ENCODE measurements at regions not wholly inside any gene's neighbourhood (a gene's known extent, or its start where the extent isn't known, plus 50 kb on each side); places are given as distances from the start of the nearest gene placed in this dataset.
"Not testable (repeated sequence)": the region's sequence is repeated elsewhere in the genome, so short reads cannot be mapped to it uniquely, and the experiment has no call there.

DNA sequence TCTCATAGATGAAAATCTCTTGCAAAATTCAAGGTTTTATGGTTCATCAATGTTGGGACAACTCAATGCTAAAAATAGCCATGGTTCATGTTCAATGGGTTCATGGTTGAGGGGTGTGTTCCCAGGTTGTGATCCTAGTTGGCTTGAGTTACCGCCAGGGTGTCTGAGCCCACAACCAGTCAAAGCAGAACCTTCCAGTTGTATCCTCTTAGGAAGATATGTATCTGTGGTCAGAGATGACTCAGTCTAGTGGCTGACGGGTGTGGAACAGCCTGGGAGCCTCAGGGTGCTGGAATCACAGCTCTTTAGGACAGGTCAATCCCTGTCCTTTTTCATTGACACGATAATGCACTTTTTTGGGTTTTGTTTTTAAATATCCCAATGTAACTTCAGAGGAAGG, 192.3 kb upstream of the NR3C2 start:
- DNase-seq: no peak

DNA sequence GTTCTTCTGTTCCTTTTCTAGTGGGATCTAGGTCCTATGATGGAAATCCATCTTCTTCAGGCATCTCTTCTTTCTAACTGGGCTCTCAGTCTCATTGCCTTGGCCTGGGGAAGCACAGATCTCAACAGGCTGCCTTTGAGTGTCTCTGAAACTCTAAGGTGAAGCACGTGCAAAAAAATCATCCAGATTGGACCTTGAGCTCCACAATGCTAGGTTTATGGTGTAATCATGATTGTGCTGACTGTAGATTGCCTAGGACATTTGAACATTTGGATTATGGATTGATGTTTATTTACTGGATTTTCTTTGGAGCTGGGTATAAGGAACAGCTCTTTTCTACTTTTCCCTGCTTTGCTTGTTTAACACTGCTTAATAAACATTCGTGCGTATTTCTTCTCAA, 191.5 kb upstream of the NR3C2 start:
- no peak for DNase-seq

DNA sequence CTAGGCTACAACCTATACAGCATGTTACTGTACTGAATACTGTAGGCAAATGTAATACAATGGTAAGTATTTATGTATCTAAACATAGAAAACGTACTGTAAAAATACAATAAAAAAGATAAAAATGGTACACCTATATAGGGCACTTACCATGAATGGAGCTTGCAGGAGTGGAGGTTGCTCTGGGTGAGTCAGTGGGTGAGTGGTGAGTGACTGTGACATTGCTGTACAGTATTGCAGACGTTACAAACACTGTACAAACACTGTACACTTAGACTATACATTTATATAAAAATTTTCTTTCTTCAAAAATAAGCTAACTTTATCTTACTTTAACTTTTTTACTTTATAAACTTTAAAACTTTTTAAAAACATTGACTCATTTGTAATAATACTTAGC, 190.3 kb upstream of the NR3C2 start:
- no peak for DNase-seq

DNA sequence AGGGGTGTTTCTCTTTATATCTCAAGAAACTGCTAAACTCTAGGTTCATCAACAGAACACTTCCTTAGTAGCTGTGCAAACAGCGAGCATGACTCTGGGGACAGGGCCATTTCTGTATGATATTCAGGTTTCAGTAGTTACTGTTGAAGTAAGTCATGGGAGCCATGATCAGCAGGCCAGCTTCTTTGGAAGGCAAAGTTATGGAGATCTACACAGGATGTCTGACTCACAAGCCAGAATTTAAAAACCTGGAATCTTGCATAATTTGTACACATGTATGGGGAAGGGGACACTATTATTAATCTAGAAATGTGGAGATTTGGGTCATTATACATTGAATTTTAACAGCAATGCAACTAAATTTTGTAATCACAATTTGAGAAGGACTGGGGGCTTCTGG, 187.8 kb upstream of the NR3C2 start:
- DNase-seq: no peak

DNA sequence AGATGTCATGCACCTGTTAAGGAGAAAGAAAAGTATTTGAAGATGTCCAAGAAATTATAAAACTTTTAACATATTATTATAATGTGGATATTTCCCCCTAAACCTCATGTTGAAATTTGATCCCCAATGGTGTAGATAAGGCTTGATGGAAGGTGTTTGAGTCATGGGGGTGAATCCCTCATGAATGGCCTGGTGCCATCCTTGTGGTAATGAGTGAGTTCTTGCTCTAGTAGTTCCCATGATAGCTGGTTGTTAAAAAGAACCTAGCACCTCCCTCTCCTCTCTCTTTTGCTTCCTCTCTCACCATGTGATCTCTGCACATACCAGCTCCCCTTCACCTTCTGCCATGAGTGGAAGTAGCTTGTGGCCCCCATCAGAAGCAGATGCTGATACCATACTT, 176.6 kb upstream of the NR3C2 start:
- DNase-seq: no peak

DNA sequence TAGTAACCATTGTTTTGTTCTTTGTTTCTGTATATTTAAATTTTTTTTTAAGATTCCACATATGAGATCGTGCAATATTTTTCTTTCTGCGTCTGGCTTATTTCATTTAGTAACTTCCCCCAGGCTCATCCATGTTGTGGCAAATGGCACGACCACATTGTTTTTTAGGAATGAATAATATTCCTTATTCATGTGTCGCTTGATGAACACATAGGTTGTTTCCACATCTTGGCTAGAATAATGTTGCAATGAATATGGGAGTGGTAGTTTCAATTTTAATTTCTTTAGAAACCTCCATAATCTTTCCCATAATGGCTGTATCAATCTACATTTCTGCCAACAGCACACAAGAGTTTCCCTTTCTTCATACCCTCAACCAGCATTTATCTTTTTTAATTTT, 166.8 kb upstream of the NR3C2 start:
- no peak for DNase-seq

DNA sequence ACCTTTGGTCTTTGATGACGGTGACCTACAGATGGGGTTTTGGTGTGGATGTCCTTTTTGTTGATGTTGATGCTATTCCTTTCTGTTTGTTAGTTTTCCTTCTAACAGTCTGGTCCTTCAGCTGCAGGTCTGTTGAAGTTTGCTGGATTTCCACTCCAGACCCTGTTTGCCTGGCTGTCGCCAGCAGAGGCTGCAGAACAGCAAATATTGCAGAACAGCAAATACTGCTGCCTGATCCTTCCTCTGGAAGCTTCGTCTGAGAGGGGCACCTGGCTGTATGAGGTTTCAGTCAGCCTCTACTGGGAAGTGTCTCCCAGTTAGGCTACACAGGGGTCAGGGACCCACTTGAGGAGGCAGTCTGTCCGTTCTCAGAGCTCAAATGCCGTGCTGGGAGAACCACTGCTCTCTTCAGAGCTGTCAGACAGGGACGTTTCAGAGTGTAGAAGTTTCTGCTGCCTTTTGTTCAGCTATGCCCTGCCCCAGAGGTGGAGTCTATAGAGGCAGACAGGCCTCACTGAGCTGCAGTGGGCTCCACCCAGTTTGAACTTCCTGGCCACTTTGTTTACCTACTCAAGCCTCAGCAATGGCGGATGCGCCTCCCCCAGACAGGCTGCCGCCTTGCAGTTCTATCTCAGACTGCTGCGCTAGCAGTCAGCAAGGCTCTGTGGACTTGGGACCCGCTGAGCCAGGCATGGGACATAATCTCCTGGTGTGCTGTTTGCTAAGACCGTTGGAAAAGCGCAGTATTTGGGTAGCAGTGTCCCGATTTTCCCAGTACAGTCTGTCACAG, 156.4 kb upstream of the NR3C2 start:
- not testable (repeated sequence) for DNase-seq

DNA sequence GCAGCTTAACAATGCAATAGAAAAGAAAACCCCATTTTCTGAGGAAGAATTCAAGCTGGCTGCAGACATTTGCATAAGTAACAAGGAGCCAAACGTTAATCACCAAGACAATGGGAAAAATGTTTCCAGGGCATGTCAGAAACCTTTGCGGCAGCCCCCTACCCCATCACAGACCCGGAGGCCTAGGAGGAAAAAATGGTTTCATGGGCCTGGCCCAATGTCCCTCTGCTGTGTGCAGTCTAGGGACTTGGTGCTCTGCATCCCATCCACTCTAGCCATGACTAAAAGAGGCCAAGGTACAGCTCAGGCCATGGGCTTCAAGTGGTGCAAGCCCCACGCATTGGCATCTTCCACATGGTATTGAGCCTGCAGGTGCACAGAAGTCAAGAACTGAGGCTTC, 147.0 kb upstream of the NR3C2 start:
- no peak for DNase-seq

DNA sequence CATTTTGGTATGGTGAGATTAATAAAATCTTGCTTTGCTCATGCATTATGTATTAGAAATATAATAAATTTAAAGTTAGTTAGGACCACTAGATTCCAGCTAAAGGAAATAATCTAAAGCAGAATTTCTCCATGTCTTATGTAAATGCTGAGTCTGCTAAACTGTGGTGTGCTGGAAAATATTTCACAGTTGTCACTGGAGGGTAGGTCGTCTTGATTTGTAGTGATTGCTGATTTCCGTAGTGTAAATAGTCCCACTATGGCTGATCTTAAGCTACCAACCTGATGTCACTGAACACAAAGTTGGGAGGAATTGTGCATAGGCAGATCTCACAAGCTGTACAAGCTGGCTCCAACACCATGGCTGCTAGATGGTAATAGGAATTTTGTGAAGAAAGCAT, 133.4 kb upstream of the NR3C2 start:
- DNase-seq: no peak

DNA sequence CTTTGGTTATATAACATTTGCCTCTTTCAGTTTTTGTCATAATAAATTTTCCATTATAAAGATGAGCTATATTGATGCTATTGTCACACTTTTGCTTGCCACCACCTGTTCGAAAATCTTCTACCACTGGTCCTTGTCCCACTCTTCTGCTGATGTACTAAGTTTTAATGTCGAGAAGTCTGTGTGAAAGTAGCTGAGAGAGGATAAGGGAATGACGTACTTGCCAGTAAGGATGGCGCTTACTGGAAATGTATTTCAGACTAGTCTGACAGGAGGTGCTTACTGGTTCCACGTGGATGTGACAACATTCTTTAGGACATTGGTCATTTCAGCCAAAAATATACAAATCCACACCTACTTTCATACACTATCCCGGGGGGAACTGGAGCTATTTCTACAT, 132.7 kb upstream of the NR3C2 start:
- DNase-seq: no peak

DNA sequence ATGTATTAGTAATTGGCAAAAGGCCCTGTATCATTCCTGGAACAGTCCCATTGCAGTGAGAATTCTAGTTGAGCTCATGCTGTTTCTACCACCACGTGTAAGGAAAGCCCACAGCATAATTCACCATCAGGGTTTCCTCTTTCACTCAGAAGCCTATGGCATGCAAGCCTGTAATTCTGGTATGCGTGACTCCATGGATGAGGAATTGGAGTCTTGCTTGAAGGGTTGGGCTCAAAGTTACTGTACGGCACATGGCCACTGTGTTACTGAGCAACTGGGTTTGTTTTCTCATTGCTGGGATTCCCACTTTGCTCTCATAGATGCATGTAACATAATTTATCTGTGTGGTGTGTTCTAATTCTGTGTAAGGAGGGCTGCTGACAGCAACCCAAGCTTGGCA, 132.3 kb upstream of the NR3C2 start:
- no peak for DNase-seq

DNA sequence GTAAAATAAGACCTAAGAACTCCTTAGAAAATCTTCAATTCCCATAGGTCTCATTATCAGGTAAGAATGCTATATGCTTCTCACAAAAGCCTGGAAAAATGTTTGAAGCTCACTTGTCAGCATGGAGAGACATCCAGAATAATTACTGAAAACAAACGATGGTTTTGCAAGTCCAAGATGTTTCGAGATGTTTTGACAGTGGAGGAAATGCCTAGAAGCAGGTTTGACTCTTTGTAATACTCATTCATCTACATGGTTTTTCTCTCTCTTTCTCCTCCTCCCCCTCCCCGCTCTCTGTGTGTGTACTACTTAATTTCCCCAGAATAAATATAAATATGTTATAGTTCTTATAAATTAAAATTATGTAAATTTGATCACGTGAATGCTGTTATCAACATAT, 131.9 kb upstream of the NR3C2 start:
- DNase-seq: no peak

DNA sequence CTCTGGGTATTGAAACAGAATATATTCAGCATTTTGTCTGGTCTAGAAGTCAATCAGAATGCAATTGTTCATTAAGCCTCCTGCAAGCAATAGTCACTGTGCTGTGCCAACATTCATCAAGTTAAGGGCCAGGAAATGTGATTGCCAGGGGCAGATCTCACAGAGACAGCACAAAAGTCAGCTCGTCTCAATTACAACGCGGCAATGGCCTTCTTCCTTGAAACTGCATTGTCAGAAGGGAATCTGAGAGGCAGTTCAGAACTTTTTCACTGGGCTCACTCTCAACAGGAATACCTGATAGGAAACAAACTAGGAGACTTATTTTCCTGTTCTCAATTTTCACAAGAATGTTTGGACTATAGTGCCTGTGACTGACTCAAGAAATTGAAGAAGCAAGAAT, 131.1 kb upstream of the NR3C2 start:
- DNase-seq: no peak

DNA sequence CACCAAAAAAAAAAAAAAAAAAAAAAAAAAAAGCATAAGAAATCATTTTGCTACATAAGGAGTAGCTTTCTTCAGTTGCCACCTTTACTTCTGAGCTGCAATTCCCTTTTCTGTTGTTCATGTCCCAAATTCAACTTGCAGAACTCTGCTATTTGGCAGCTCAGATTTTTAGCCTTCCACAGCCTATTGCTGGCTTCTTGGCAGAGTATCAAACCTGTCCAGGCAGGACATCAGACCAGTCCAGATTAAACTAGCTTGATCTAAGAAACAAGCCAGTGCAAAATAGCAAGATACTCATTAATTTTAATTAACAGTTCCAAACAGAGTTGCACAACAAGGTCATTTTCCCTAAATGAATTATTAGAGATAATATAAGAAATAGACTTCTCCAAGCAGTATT, 123.6 kb upstream of the NR3C2 start:
- DNase-seq: no peak

DNA sequence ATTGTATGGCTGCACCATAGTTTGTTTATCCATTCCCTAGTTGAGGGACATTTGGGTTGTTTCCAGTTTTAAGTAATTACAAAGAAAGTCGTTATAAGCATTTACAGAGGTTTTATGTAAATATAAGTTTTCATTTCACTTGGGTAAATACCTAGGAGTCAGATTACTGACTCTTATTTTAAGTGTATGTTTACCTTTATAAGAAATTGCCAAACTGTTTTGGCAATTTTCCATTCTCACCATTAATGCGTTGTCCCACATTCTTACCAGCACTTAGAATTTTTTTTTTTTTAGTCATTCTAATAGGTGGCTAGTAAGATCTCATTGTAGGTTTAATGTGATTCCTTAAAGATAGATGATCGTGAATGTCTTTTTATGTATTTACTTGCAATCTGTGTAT, 121.5 kb upstream of the NR3C2 start:
- DNase-seq: no peak

DNA sequence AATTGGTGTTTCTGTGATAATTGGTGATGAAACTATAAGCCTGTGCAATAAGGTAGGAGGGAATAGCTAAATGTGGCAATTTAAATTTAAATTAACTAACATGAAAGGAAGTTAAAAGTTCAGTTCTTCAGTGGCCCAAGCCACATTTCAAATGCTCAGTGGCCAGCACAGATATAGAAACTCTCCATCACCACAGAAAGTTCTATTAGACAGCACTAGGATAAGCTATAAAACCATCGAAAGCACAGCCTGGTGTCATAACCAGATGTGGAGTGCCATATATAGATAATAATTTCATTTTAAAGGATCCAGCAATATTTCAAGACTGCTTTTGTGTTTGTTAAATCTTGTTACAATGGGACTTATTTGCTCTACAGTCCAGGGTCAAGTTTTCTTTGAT, 119.3 kb upstream of the NR3C2 start:
- no peak for DNase-seq

DNA sequence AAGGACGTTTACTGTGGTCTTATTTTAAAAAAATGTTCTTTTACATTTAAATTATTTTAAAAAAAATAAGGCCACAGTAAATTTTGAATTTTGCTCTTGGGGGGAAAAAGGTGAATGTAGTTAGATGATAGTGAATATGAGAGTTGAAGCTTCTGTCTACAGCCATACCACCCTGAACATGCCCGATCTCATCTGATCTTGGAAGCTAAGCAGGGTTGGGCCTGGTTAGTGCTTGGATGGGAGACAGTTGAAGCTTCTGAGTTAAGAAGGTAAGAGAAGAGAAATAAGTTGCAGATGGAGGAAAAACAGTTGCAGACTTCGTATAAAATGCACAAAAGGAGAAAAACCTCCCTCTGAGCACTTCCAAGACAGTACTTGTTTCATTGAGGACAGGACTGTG, 115.6 kb upstream of the NR3C2 start:
- DNase-seq: no peak

DNA sequence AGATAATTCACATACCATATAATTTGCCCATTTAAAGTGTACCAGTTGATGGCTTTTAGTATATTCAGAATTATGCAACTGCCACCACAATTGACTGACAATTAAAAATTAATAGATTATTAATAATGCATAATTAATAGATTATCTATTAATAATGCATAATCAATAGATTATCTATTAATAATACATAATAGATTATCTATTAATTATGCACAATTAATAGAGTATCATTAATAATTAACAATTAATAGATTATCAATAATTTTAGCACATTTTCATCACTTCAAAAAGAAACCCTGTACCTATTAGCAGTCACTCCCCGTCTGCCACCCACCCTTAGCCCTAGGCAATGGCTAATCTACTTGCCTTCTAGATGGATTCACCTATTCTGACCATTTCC, 108.6 kb upstream of the NR3C2 start:
- DNase-seq: no peak

DNA sequence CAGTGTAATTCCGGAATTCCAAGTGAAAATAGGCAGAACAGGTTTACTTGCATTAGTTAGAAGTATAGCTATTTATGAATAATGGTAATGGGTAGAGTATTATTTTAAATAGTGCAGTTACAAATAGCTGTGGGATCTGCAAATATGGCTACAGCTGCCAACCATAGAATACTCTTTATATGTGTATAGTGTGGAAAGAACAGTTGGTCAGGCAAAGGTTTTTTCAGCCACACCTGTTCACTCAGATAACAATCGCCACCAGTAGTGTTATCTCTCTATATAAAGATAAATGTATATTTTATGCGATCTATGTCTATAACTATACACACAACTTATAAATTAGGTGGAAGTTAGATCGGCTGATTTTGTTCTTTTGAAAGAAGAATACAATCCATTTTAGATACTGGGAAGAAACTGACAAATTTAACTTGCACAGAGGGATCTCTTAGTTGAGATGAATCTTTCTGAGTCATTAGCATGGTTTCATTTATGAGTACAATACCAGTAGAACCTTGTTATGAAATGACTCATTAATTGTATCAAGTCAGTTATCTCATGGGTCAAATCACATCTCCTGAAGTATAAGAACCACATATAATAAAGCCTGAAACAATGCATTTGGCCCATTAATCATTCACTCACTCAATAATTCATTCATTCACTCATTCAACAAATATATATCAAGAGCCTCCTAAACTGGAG, 100.9 kb upstream of the NR3C2 start:
- no peak for DNase-seq

DNA sequence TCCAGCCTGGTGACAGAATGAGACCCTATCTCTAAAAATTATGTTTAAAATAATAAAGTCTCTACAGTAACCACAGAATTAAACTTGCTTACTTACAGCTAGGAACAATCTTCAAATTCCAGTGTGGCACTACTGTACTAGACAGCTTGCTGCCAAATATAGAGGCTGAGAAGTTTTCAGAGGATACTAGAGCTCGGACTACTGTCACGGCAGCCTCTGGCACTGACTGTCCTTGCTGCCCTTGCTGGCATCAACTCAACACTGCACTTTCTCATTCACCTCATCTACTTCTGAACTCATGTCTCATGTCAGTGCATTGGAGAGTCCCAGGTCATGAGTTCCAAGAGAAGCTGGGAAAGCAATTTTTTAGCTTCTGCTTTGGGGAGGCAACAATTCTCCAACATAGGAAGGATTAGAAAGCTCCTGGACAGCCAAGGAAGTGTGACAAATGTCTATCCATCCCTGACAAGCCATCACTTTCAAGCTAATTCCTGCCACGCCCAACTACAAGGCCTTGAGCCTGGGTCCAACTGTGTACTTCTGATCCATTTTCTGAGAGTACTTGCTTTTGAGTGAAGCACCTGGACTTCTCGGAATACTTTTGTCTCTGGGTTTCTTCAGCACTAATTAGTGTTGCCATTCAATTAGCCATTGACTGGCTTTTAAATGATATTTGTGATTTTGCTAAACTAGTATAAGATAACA, 98.6 kb upstream of the NR3C2 start:
- no peak for DNase-seq

DNA sequence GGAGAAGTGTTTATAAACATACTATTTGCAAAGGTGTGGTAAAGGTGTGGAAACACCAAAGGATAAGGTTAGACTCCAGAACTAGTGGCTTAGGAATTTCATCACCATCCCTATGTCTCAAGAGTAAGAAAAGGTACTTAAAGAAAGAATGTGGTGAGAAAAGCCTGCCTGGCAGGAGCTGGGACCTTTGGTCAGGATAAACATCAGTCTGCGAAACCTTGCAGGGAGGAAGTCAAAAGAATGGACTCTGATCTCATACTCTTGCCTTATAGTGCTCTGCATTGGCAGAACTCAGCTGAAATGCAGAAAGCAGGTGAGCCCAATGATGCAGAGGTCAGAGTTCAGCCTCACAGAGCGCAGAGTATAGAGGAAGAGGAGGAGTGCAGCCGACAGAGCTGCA, 97.2 kb upstream of the NR3C2 start:
- no peak for DNase-seq

DNA sequence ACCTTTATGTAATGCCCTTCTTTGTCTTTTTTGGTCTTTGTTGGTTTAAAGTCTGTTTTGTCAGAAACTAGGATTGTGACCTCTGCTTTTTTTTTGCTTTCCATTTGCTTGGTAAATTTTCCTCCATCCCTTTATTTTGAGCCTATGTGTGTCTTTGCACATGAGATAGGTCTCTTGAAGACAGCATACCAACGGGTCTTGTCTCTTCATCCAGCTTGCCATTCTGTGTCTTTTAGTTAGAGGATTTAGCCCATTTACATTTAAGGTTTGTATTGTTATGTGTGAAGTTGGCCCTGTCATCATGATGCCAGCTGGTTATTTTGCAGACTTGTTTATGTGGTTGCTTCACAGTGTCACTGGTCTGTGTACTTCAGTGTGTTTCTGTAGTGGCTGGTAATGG, 91.6 kb upstream of the NR3C2 start:
- DNase-seq: not testable (repeated sequence)

DNA sequence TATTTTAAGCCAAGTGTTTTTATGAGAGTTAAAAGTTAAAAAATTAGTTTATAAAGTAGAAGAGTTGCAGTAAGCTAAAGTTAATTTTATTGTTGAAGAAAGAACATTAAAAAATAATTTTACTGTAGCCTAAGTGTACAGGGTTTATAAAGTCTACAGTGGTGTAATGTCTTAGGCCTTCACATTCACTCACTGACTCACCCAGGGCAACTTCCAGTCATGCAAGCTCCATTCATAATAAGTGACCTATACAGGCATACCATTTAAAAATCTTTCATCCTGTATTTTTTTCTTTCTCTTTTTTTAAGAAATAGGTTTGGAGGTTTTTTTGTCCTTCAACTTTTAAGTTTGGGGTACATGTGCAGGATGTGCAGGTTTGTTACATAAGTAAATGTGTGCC, 87.9 kb upstream of the NR3C2 start:
- DNase-seq: no peak

DNA sequence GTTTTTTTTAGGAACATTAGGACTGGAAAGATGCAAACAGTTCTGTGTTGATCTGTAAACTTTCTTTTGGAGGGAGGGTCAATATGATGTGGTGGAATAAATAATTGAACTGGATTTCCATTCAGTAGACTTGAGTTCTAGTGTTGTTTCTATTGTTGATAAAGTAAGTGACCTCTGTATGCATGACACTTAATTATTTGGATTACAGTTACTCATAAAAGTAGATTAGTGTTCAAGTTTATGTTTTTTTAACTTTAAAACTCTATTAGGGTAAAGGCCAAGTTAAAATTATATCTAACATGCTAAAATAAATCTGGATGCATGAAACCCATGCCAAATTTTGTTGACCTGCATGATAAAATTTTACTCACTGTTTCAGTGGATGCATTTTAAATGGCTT, 85.4 kb upstream of the NR3C2 start:
- no peak for DNase-seq

Data from NCI-H187 treated with DMSO at 0.1 percent for 48 hours (cell line).